Fibroblast of mammary gland (primary cell): ENCODE measurements at regions not wholly inside any gene's neighbourhood (a gene's known extent, or its start where the extent isn't known, plus 50 kb on each side); places are given as distances from the start of the nearest gene placed in this dataset.

Experiments
- DNase-seq: peaks from one replicate; pipeline ENCODE4 v3.0.0-alpha.2; 2010; ENCODE audit warnings: low read depth
- H3K4me3 ChIP-seq: 2 replicates; pipeline ENCODE4 v1.5.1; 2011; ENCODE audit warnings: low read depth, mild to moderate bottlenecking, low read length, moderate library complexity; ENCODE audit not compliant: control insufficient read depth
- TF ChIP-seq, protein P1 (sequence below): conservative IDR thresholded peaks from 2 replicates; pipeline ENCODE4 v1.5.1; 2011; ENCODE audit warnings: low read depth, low read length, inconsistent platforms; ENCODE audit not compliant: control insufficient read depth, insufficient read depth

DNA sequence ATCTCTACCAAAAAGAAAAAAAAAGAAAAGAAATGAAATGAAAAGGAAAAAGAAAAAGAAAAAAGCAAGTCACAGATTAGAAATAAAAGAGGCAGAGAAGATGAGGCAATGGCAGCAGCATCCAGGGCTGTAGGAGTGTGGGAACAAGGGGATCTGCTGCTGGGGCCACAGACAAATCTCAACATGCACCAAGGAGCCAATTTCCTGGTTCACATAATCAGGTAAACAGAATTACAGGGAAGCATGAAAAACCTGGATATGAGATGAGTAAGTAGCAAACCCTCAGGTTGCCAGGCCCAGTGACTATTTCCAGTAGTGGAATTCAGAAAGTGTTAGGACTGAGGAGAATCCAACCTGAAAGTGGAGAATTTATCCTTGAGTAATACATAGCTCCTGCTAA, 77.4 kb upstream of the ARHGAP28 start:
- no peak overlapping the region for H3K4me3 ChIP-seq
- DNase-seq: no peak
- TF ChIP-seq, protein P1, sequence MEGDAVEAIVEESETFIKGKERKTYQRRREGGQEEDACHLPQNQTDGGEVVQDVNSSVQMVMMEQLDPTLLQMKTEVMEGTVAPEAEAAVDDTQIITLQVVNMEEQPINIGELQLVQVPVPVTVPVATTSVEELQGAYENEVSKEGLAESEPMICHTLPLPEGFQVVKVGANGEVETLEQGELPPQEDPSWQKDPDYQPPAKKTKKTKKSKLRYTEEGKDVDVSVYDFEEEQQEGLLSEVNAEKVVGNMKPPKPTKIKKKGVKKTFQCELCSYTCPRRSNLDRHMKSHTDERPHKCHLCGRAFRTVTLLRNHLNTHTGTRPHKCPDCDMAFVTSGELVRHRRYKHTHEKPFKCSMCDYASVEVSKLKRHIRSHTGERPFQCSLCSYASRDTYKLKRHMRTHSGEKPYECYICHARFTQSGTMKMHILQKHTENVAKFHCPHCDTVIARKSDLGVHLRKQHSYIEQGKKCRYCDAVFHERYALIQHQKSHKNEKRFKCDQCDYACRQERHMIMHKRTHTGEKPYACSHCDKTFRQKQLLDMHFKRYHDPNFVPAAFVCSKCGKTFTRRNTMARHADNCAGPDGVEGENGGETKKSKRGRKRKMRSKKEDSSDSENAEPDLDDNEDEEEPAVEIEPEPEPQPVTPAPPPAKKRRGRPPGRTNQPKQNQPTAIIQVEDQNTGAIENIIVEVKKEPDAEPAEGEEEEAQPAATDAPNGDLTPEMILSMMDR: no peak

DNA sequence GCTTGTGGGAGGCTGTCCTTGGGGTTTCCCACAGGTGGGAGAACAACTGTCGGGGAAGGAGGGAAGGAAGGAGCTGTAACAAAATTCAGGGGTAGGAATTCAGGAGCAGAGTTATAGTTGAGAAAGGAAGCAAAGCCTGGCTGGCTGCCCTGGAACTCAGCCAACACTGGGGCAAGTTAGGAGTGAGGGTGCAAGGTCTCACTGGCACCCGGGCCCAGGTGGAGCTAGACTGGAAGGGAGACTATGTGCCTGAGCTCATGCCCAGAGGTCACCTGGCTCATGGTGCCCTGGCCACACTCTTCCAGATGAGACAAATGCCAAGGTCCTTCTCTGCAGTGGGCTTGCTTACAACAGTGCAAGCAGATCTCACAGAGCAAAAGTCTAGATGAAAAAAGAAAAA, 75.6 kb upstream of the ARHGAP28 start:
- no peak for DNase-seq
- H3K4me3 ChIP-seq: no peak overlapping the region
- TF ChIP-seq, protein P1: no peak

DNA sequence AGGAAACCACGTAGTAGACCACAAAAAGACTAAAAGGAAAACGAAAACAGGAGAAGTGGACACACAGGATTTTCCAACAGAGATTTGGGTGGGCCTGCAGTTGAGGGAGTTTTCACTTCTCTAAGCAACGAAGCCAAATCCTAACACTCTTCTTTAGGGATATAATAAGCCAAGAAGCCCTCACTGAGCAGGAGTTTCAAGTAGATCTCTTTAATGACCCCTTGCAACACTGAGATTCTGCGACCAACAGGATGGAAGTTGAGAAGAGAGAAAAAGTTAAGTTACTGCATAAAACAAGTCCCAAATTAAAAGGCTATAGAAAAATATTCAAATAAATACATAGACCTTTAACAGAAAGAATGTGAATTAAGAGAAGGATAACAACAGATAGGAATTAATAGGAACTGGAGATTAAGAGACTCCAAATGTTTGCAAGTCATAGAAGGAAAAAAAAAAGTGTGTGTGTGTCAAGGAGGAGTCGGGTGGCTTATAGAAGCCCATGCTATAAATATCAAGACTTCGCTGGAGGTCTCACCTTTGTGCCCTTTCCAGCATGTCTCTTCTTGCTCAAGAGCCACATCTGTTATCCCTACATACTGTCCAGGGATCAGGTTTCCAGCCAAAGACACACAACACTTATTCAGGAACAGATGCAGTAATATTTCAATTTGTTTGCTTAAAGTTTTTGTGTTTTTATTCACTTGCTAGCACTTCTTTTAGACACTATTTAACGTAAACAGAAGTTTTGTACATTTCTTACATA, 69.4 kb upstream of the ARHGAP28 start:
- TF ChIP-seq, protein P1: no peak
- DNase-seq: peak; percentile 65

DNA sequence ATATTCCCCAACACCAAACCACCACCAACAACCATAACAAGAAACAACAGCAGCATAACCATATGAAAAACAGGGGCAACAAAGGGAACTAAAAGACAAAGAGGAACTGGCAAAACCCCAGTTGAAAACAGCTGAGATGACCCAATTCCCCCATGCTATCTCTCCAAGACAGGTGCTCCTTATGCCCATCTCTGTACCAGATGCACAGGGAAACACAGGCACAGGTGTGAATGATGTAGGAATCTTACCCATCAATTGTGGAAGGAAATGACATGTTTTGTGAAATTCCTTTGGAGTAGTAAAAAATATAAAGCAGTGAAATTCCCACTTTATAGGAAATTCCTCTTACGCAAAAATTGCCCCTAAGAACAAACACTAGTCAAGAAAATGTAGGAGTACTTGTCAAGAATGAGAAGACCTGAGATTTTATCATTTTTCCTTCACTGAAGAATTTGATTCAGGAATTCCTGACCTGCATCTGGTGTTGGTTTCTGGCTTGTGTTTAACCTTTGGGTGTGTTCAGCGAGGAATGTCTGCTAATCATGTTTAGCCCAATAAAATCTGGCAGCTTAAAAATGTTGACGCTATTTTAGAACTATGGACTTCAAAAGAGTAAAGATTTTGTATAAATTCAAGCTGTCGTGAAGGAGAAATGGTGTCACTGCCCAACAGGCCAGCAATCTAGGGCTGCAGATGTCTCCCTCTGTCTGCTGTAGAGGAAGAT, 67.7 kb upstream of the ARHGAP28 start:
- TF ChIP-seq, protein P1: no peak
- no peak overlapping the region for H3K4me3 ChIP-seq
- DNase-seq: no peak

More for the DNA sequence above, 69.4 kb upstream of the ARHGAP28 start:
- H3K4me3 ChIP-seq: no peak overlapping the region

DNA sequence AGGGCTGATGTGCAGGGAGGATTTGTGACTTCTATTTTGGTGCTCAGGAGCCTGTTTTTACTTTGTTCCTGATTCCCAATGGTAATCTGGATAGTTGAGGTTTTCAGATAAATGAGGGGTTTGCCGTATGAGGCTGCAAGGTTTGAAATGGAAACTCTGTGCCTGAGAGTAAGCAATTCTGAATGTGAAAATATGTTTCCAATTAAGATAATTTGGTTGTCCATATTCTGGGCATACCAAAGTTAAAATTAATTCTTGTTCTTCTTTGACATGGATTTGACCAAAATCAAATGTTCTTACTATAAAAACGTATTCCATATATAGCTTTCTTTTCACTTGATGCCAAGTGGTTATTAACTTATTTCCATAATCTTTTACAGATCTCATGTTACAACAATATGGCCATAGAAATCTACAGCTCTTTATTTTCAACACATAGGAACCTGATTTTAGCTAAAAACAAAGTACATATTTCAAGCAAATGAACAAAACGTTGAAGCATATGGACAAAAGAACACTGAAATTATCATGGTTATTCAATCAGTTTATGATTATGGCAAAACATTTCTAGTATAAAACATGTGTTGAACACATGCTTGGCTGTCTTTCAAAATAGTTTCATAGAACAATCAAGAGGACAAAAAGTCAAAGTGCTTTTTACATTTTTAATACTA, 63.4 kb upstream of the ARHGAP28 start:
- peak; percentile 43 for DNase-seq
- no peak overlapping the region for H3K4me3 ChIP-seq
- TF ChIP-seq, protein P1: no peak

DNA sequence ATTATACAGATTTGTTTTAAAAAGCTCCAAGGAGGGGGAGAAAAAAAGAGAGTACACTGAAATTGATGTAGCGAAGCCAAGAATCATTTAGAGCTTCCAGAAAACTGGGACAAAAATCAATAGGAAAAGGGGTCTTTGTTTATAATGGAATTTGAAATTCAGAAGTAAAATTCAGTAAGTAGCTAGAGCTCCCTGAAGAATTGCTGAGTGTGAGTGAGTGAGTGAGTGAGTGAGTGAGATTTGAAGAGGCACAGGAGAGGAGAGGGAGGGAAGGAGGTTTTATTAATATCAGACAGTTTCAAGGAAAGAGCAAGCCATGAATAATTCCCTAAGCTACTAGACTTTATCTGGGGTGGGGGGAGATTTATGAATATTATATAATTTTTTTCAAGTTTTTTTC, 60.7 kb upstream of the ARHGAP28 start:
- TF ChIP-seq, protein P1: no peak
- no peak overlapping the region for H3K4me3 ChIP-seq
- no peak for DNase-seq
